Inflammatory macrophage (primary cell): ENCODE measurements at regions not wholly inside any gene's neighbourhood (a gene's known extent, or its start where the extent isn't known, plus 50 kb on each side); places are given as distances from the start of the nearest gene placed in this dataset.

ENCODE experiments used
- DNase-seq, 2 donors: peaks; one replicate each; pipeline ENCODE4 v3.0.0-alpha.2; 2020 to 2022

- no peak for DNase-seq
Measured at GRCh38 chr16:86389566-86390328, 120.6 kb upstream of the FOXF1 start.

GRCh38 chr16:86390335-86390734 lies 120.0 kb upstream of the FOXF1 start:
- no peak for DNase-seq

- no peak for DNase-seq
Measured at GRCh38 chr16:86391486-86391885, 118.8 kb upstream of the FOXF1 start.

GRCh38 chr16:86391984-86392383 lies 118.3 kb upstream of the FOXF1 start:
- DNase-seq = no peak

GRCh38 chr16:86392436-86393152 lies 117.7 kb upstream of the FOXF1 start:
- DNase-seq = no peak

GRCh38 chr16:86393907-86394626 lies 116.3 kb upstream of the FOXF1 start:
- DNase-seq = no peak

GRCh38 chr16:86395477-86395876 lies 114.8 kb upstream of the FOXF1 start:
- no peak for DNase-seq

- DNase-seq = no peak
Measured at GRCh38 chr16:86396422-86396821, 113.9 kb upstream of the FOXF1 start.

GRCh38 chr16:86396901-86397311 lies 113.4 kb upstream of the FOXF1 start:
- DNase-seq = no peak

- DNase-seq = no peak
Measured at GRCh38 chr16:86398201-86398600, 112.1 kb upstream of the FOXF1 start.

GRCh38 chr16:86398622-86399021 lies 111.7 kb upstream of the FOXF1 start:
- no peak for DNase-seq

GRCh38 chr16:86401126-86401525 lies 109.2 kb upstream of the FOXF1 start:
- DNase-seq = no peak

GRCh38 chr16:86403085-86403484 lies 107.2 kb upstream of the FOXF1 start:
- DNase-seq = no peak

- no peak for DNase-seq
Measured at GRCh38 chr16:86403541-86404163, 106.7 kb upstream of the FOXF1 start.

GRCh38 chr16:86404678-86405077 lies 105.6 kb upstream of the FOXF1 start:
- DNase-seq = no peak

- DNase-seq = no peak
Measured at GRCh38 chr16:86405319-86405718, 105.0 kb upstream of the FOXF1 start.

- DNase-seq = no peak
Measured at GRCh38 chr16:86406056-86406455, 104.3 kb upstream of the FOXF1 start.

- DNase-seq = no peak
Measured at GRCh38 chr16:86408685-86409084, 101.6 kb upstream of the FOXF1 start.

- no peak for DNase-seq
Measured at GRCh38 chr16:86410081-86410480, 100.2 kb upstream of the FOXF1 start.

GRCh38 chr16:86410529-86410928 lies 99.8 kb upstream of the FOXF1 start:
- DNase-seq = no peak

- no peak for DNase-seq
Measured at GRCh38 chr16:86411897-86412296, 98.4 kb upstream of the FOXF1 start.

GRCh38 chr16:86414991-86415740 lies 95.2 kb upstream of the FOXF1 start:
- no peak for DNase-seq
